ENCODE measurements at regions not wholly inside any gene's neighbourhood (a gene's known extent, or its start where the extent isn't known, plus 50 kb on each side); places are given as distances from the start of the nearest gene placed in this dataset.

DNA sequence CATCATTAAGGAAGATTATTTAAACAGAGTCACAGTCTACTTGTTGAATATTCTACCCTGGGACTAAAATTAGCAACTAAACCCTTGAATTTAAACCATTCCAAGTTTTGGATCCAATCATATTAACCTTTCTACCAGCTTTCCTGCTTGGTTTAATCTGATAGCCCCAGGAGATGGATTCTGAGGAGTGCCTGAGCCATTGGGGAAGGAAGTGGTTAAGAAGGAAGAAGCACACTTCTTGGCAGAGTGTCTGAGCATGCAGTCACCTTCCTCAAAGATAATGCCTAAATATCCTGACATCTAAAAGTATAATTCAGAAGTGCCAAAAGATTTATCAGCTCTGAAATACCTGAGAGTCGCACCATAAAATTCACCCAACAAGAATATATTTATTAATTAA lies 74.1 kb upstream of the SNCAIP start:
- ChIA-PET CTCF (no interaction called here), POLR2A (no interaction called here)
- TF ChIP-seq, protein P1, sequence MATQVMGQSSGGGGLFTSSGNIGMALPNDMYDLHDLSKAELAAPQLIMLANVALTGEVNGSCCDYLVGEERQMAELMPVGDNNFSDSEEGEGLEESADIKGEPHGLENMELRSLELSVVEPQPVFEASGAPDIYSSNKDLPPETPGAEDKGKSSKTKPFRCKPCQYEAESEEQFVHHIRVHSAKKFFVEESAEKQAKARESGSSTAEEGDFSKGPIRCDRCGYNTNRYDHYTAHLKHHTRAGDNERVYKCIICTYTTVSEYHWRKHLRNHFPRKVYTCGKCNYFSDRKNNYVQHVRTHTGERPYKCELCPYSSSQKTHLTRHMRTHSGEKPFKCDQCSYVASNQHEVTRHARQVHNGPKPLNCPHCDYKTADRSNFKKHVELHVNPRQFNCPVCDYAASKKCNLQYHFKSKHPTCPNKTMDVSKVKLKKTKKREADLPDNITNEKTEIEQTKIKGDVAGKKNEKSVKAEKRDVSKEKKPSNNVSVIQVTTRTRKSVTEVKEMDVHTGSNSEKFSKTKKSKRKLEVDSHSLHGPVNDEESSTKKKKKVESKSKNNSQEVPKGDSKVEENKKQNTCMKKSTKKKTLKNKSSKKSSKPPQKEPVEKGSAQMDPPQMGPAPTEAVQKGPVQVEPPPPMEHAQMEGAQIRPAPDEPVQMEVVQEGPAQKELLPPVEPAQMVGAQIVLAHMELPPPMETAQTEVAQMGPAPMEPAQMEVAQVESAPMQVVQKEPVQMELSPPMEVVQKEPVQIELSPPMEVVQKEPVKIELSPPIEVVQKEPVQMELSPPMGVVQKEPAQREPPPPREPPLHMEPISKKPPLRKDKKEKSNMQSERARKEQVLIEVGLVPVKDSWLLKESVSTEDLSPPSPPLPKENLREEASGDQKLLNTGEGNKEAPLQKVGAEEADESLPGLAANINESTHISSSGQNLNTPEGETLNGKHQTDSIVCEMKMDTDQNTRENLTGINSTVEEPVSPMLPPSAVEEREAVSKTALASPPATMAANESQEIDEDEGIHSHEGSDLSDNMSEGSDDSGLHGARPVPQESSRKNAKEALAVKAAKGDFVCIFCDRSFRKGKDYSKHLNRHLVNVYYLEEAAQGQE (IDR thresholded peaks at IDR 0.05; ENCODE audit: insufficient read depth in 1 of 2, low read depth in 2 of 2, low read length in 1 of 2): no peak
- TF ChIP-seq, protein P2, sequence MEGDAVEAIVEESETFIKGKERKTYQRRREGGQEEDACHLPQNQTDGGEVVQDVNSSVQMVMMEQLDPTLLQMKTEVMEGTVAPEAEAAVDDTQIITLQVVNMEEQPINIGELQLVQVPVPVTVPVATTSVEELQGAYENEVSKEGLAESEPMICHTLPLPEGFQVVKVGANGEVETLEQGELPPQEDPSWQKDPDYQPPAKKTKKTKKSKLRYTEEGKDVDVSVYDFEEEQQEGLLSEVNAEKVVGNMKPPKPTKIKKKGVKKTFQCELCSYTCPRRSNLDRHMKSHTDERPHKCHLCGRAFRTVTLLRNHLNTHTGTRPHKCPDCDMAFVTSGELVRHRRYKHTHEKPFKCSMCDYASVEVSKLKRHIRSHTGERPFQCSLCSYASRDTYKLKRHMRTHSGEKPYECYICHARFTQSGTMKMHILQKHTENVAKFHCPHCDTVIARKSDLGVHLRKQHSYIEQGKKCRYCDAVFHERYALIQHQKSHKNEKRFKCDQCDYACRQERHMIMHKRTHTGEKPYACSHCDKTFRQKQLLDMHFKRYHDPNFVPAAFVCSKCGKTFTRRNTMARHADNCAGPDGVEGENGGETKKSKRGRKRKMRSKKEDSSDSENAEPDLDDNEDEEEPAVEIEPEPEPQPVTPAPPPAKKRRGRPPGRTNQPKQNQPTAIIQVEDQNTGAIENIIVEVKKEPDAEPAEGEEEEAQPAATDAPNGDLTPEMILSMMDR (IDR thresholded peaks at IDR 0.05): no peak
- TF ChIP-seq SIN3A (IDR thresholded peaks at IDR 0.05; ENCODE audit: borderline replicate concordance, insufficient read depth, low read depth, low read length) (no peak), TCF7L2 (IDR thresholded peaks at IDR 0.05; ENCODE audit: low read depth, low read length) (no peak), POLR2AphosphoS5 (IDR thresholded peaks at IDR 0.05; ENCODE audit: low read depth, low read length) (no peak)
- Histone ChIP-seq H3K36me3 (ENCODE audit: control insufficient read depth, insufficient read depth, low read length) (no peaks in the 10 kb centered on the region), H3K4me3 (ENCODE audit: low read depth in 2 of 2, low read length in 2 of 2) (no peak overlapping the region), H3K27me3 (ENCODE audit: control insufficient read depth, insufficient read depth, low read length) (no peaks in the 10 kb centered on the region), H3K9me3 (ENCODE audit: control insufficient read depth, insufficient read depth, low read depth, low read length) (no peaks in the 10 kb centered on the region), H3K4me1 (ENCODE audit: control insufficient read depth, insufficient read depth, low read length) (no peaks in the 10 kb centered on the region), H3K27ac (ENCODE audit: low read length) (no peak overlapping the region)
- in situ Hi-C loops (cut with HindIII; ENCODE audit: low pct_unique_long_range_greater_than_20kb, low sequenced_read_pairs): no loop called here
- BruUV-seq (replicated peaks): no TSS peak
- intact Hi-C loops (cut with micrococcal nuclease; ENCODE audit: unreplicated experiment): no loop called here
- ATAC-seq (no peak), DNase-seq (ENCODE audit: low read depth, low spot score) (no peak)

DNA sequence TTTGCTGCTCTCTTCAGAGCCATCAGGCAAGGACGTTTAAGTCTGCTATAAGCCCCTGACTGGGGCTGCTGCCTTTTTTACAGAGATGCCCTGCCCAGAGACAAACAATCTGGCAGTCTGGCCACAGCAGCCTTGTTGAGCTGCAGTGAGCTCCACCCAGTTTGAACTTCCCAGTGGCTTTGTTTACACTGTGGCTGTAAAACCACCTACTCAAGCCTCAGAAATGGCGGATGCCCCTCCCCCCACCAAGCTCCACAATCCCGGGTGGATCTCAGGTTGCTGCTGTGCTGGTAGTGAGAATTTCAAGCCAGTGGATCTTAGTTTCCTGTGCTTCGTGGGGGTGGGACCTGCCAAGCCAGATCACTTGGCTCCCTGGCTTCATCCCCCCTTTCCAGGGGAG lies 59.7 kb upstream of the SNCAIP start:
- TF ChIP-seq, protein P1 (IDR thresholded peaks at IDR 0.05; ENCODE audit: insufficient read depth in 1 of 2, low read depth in 2 of 2, low read length in 1 of 2): no peak
- TF ChIP-seq POLR2AphosphoS5 (IDR thresholded peaks at IDR 0.05; ENCODE audit: low read depth, low read length) (no peak), TCF7L2 (IDR thresholded peaks at IDR 0.05; ENCODE audit: low read depth, low read length) (no peak), SIN3A (IDR thresholded peaks at IDR 0.05; ENCODE audit: borderline replicate concordance, insufficient read depth, low read depth, low read length) (no peak)
- TF ChIP-seq, protein P2 (IDR thresholded peaks at IDR 0.05): no peak
- H3K36me3 ChIP-seq (ENCODE audit: control insufficient read depth, insufficient read depth, low read length): no peaks in the 10 kb centered on the region
- intact Hi-C loops (cut with micrococcal nuclease; ENCODE audit: unreplicated experiment): no loop called here
- ChIA-PET CTCF (no interaction called here), POLR2A (no interaction called here)
- no peaks in the 10 kb centered on the region for H3K4me1 ChIP-seq (ENCODE audit: control insufficient read depth, insufficient read depth, low read length)
- DNase-seq (ENCODE audit: low read depth, low spot score) (no peak), ATAC-seq (no peak)
- no peak overlapping the region for H3K27ac ChIP-seq (ENCODE audit: low read length)
- in situ Hi-C loops (cut with HindIII; ENCODE audit: low pct_unique_long_range_greater_than_20kb, low sequenced_read_pairs): no loop called here
- BruUV-seq (replicated peaks): no TSS peak
- no peaks in the 10 kb centered on the region for H3K27me3 ChIP-seq (ENCODE audit: control insufficient read depth, insufficient read depth, low read length)
- no peak overlapping the region for H3K4me3 ChIP-seq (ENCODE audit: low read depth in 2 of 2, low read length in 2 of 2)
- H3K9me3 ChIP-seq (ENCODE audit: control insufficient read depth, insufficient read depth, low read depth, low read length): peaks cover 7% of the 10 kb centered on the region; the same call in 1 of the 2 replicates

Measured in Panc1 (cell line).